ENCODE measurements at regions not wholly inside any gene's neighbourhood (a gene's known extent, or its start where the extent isn't known, plus 50 kb on each side); places are given as distances from the start of the nearest gene placed in this dataset.

- Histone ChIP-seq H4K20me1 (ENCODE audit: insufficient read depth, low read length) (peaks cover 91% of the 10 kb centered on the region), H3K4me3 (ENCODE audit: insufficient read depth, low read depth, low read length) (no peak overlapping the region), H3K4me2 (ENCODE audit: low read length) (no peak overlapping the region), H2AFZ (ENCODE audit: low read depth, low read length) (no peak overlapping the region), H3K27me3 (ENCODE audit: insufficient read depth, low read length) (no peaks in the 10 kb centered on the region), H3K36me3 (ENCODE audit: insufficient read depth, low read length) (no peaks in the 10 kb centered on the region), H3K9me3 (ENCODE audit: insufficient read depth, low read depth, low read length) (no peaks in the 10 kb centered on the region), H3K9ac (ENCODE audit: low read length) (no peak overlapping the region), H3K79me2 (ENCODE audit: insufficient read depth, low read length) (peaks cover 87% of the 10 kb centered on the region), H3K4me1 (ENCODE audit: insufficient read depth, low read length) (peaks cover 9% of the 10 kb centered on the region), H3K27ac (ENCODE audit: low read depth, low read length) (no peak overlapping the region)
- H3K27me3 Mint-ChIP-seq (ENCODE audit: low read depth, unreplicated experiment) = no peaks in the 10 kb centered on the region
- H3K27ac Mint-ChIP-seq (ENCODE audit: unreplicated experiment) = no peak overlapping the region
- H3K9me3 Mint-ChIP-seq (ENCODE audit: unreplicated experiment) = no peaks in the 10 kb centered on the region
- no peaks in the 10 kb centered on the region for H3K36me3 Mint-ChIP-seq (ENCODE audit: low read depth, unreplicated experiment)
- TF ChIP-seq EZH2 (IDR thresholded peaks at IDR 0.05; ENCODE audit: insufficient read depth, low read length) (no peak), CTCF (IDR thresholded peaks at IDR 0.05; ENCODE audit: insufficient read depth, low read depth, low read length) (no peak)
- FAIRE-seq (no peak), DNase-seq (ENCODE audit: low read depth) (no peak)
- H3K4me3 Mint-ChIP-seq (ENCODE audit: unreplicated experiment) = no peak overlapping the region
- H3K4me1 Mint-ChIP-seq (ENCODE audit: low read depth, unreplicated experiment) = peaks cover 12% of the 10 kb centered on the region
Measured at GRCh38 chr18:46207985-46208384, 103.8 kb downstream of the HAUS1 start.

GRCh38 chr18:46209161-46209560 lies 105.0 kb downstream of the HAUS1 start:
- FAIRE-seq = no peak
- peaks cover 12% of the 10 kb centered on the region for H3K4me1 Mint-ChIP-seq (ENCODE audit: low read depth, unreplicated experiment)

More at GRCh38 chr18:46209161-46209560, 105.0 kb downstream of the HAUS1 start:
- no peak overlapping the region for H3K4me3 ChIP-seq (ENCODE audit: insufficient read depth, low read depth, low read length)
- H3K79me2 ChIP-seq (ENCODE audit: insufficient read depth, low read length) = peaks cover 87% of the 10 kb centered on the region
- no peak for TF ChIP-seq EZH2 (IDR thresholded peaks at IDR 0.05; ENCODE audit: insufficient read depth, low read length)
- no peak for TF ChIP-seq CTCF (IDR thresholded peaks at IDR 0.05; ENCODE audit: insufficient read depth, low read depth, low read length)
- H3K4me1 ChIP-seq (ENCODE audit: insufficient read depth, low read length) = peaks cover 9% of the 10 kb centered on the region
- no peaks in the 10 kb centered on the region for H3K27me3 ChIP-seq (ENCODE audit: insufficient read depth, low read length)
- Mint-ChIP-seq H3K9me3 (ENCODE audit: unreplicated experiment) (no peaks in the 10 kb centered on the region), H3K27ac (ENCODE audit: unreplicated experiment) (no peak overlapping the region), H3K4me3 (ENCODE audit: unreplicated experiment) (no peak overlapping the region), H3K27me3 (ENCODE audit: low read depth, unreplicated experiment) (no peaks in the 10 kb centered on the region), H3K36me3 (ENCODE audit: low read depth, unreplicated experiment) (no peaks in the 10 kb centered on the region)
- no peak for DNase-seq (ENCODE audit: low read depth)
- H3K9me3 ChIP-seq (ENCODE audit: insufficient read depth, low read depth, low read length) = no peaks in the 10 kb centered on the region
- no peak overlapping the region for H3K4me2 ChIP-seq (ENCODE audit: low read length)
- no peak overlapping the region for H3K9ac ChIP-seq (ENCODE audit: low read length)
- H3K27ac ChIP-seq (ENCODE audit: low read depth, low read length) = no peak overlapping the region
- H4K20me1 ChIP-seq (ENCODE audit: insufficient read depth, low read length) = peaks cover 88% of the 10 kb centered on the region
- no peaks in the 10 kb centered on the region for H3K36me3 ChIP-seq (ENCODE audit: insufficient read depth, low read length)
- no peak overlapping the region for H2AFZ ChIP-seq (ENCODE audit: low read depth, low read length)

Data from astrocyte (in vitro differentiated cells and primary cell).